GM12864 (cell line): ENCODE measurements at regions not wholly inside any gene's neighbourhood (a gene's known extent, or its start where the extent isn't known, plus 50 kb on each side); places are given as distances from the start of the nearest gene placed in this dataset.

Experiments used
- DNase-seq: peaks from one replicate; pipeline ENCODE4 v3.0.0-alpha.2; 2011; ENCODE audit warnings: low read depth
- H3K4me3 ChIP-seq: 2 replicates; pipeline ENCODE4 v1.5.1; 2011; ENCODE audit warnings: mild to moderate bottlenecking, low read depth, low read length, control low read depth
- TF ChIP-seq, protein P1 (sequence below): IDR thresholded peaks from 2 replicates; pipeline ENCODE4 v1.5.1; 2011; ENCODE audit warnings: low read depth, mild to moderate bottlenecking, moderate library complexity, low read length, control low read depth, inconsistent platforms; ENCODE audit errors: missing control alignments

DNA sequence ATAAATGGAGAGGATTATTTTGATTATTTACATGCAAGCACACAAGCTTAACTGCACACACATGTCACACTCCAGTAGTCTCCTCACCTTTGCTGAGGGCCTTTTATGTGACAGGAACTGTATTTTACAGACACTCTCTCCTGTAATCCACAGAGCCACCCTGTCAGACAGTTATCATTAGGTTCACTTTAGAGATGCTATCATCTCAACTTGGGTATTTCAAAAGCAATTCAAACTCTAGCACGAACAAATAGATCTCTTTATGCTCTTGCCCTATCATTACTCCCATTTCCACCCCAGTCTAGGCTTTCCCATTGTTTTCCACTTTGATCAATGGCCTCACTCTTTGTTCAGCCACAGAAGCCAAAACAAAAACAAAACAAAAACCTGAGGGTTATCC is 281.2 kb upstream of the EPHA4 start:
- H3K4me3 ChIP-seq = no peak overlapping the region
- TF ChIP-seq, protein P1, sequence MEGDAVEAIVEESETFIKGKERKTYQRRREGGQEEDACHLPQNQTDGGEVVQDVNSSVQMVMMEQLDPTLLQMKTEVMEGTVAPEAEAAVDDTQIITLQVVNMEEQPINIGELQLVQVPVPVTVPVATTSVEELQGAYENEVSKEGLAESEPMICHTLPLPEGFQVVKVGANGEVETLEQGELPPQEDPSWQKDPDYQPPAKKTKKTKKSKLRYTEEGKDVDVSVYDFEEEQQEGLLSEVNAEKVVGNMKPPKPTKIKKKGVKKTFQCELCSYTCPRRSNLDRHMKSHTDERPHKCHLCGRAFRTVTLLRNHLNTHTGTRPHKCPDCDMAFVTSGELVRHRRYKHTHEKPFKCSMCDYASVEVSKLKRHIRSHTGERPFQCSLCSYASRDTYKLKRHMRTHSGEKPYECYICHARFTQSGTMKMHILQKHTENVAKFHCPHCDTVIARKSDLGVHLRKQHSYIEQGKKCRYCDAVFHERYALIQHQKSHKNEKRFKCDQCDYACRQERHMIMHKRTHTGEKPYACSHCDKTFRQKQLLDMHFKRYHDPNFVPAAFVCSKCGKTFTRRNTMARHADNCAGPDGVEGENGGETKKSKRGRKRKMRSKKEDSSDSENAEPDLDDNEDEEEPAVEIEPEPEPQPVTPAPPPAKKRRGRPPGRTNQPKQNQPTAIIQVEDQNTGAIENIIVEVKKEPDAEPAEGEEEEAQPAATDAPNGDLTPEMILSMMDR = no peak
- no peak for DNase-seq

DNA sequence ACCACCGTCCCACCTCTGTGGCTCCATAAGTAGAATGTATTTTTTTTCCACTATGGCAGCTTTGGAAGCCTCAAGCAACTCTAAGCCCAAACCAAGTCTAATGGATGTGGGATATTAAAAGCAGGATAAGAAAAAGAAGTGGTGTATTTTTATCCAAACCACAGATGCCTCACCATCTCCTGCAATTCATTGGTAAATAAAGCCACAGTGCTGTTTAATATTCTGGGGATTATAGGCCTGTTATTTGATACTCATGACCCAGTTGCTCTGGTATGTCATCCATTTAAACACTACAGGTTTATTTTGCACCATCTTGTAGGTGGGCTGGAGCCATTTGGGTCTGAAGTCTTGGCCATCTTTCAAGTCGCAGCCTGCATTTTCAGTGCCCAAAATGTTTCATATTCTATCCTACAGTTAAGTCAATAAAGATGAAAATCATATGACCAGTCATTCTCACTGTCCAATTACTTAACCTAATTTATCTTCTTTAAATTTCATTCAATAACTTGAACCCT is 279.5 kb upstream of the EPHA4 start:
- TF ChIP-seq, protein P1 = no peak
- H3K4me3 ChIP-seq = no peak overlapping the region
- no peak for DNase-seq

DNA sequence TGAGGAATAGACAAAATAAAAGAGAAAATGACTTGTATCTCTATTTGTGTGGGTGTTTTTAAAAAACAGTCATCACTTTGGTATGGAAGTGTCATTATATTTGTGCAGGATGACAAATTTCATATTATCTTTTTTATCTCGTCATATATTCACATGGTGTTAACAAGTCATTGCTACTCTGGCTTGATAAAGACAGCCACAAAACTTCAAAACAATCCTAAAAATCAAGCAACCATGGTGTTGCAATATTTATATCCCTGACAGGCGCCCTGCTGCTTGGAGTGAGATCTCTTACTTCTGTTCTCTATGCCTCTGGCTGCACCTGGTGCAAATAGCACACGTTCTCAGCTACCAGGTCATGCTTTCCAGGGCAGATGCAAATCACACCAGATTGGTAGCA is 278.0 kb upstream of the EPHA4 start:
- H3K4me3 ChIP-seq = no peak overlapping the region
- TF ChIP-seq, protein P1 = no peak
- no peak for DNase-seq

DNA sequence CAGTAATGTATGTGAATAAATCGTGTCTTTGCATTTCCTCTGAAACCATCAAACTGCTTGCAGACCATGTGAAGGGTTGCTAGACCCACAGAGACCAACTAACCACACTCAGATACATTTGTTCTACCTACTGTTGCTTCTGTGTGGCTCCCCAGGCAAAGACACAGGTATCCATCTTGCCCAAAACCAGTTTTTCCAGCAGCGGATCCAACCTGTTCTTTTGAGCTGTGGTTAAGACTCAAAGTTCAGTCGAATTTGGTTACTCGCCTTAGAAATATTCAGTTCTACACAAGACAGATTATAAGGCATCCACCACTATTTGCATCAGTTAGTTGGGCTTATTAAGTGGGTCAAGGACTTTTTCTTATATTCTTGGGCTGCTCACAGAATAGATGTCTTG is 276.2 kb upstream of the EPHA4 start:
- H3K4me3 ChIP-seq = no peak overlapping the region
- TF ChIP-seq, protein P1 = no peak
- no peak for DNase-seq

DNA sequence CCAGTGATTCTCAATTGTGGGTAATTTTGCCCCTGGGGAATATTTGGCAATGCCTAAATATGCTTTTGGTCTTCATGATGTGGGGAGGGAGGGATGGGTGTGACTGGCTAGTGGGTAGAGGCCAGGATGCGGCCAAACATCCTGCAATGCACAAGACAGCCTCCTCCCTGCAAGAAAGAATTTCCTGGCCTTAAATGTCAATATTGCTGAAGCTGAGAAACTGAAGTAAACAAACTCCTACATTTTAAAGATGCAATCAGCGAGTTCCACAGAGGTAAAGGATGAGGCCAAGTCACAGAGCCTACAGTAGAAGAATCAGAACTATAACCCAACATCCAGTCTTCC is 272.9 kb upstream of the EPHA4 start:
- H3K4me3 ChIP-seq = no peak overlapping the region
- TF ChIP-seq, protein P1 = no peak
- DNase-seq = no peak

DNA sequence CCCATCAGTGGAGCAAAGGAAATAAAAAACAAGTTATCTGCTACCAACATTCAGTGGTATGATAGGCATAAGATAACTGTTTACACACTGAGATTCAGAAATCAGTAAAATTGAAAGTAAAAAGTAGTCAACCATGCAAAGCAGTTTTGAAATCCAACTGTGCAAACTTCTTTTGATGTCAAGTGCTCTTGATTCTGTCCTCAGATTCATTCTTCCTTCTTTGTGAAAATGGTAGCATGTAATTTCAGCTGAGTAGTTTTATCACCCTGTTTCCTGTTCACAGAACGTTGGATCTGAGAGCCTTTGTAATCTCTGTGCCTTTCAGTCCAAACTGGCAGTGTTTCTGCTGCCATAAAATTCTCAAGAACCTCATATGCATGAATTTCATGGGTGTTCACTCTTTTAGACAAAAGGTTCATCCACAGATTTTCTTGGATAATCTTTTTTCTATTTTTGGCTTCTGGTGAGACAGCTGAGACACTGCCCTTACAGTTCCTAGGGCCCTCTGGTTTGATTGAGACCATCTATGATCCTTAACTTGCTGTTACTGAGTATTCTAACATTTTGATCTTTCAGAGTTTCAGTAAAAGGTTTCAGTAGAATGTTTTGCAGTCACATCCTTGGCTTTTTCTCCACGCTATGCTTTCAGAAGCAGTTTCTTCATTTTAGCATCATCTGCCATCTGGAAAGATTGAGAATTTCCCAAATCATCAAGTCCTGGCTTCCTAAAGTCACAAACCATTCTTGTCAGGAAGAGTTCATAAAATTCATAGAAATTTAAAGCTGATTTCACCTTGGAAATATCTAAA is 272.3 kb upstream of the EPHA4 start:
- no peak overlapping the region for H3K4me3 ChIP-seq
- no peak for DNase-seq
- TF ChIP-seq, protein P1 = no peak

DNA sequence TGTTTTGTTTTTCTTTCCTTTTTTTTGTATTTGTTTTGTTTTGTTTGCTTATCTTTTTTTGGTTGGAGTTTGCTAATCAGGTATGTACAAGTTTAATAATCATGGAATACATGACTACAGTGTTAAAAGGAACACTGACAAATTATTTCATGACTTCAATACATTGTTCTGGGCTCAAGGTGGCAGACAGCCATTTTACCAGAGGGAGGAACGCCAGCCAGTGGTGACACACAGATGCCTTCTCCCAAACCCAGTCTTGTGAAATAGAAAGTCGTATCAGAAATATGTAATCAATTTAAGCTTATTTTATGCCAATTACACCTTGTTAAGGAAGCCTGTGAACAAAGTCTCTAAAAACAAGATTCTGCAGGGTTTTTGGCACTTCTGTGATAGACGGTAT is 264.0 kb upstream of the EPHA4 start:
- TF ChIP-seq, protein P1 = no peak
- DNase-seq = no peak
- H3K4me3 ChIP-seq = no peak overlapping the region
